Stimulated activated CD8-positive, alpha-beta memory T cell treated with anti-CD3 and anti-CD28 coated beads, Interleukin-4, amount 100 ng/mL, for 48 hours (primary cell): ENCODE measurements at regions not wholly inside any gene's neighbourhood (a gene's known extent, or its start where the extent isn't known, plus 50 kb on each side); places are given as distances from the start of the nearest gene placed in this dataset.

ENCODE experiments used
- DNase-seq: peaks from one replicate; pipeline ENCODE4 v3.0.0-alpha.2; 2020

GRCh38 chr15:100785181-100786138 is 94.2 kb upstream of the ALDH1A3 start:
- DNase-seq = peak; percentile 10

GRCh38 chr15:100786139-100786531 is 93.5 kb upstream of the ALDH1A3 start:
- DNase-seq = no peak

- peak; percentile 10 for DNase-seq
These were observed 92.6 kb upstream of the ALDH1A3 start for GRCh38 chr15:100786901-100787566.

DNA sequence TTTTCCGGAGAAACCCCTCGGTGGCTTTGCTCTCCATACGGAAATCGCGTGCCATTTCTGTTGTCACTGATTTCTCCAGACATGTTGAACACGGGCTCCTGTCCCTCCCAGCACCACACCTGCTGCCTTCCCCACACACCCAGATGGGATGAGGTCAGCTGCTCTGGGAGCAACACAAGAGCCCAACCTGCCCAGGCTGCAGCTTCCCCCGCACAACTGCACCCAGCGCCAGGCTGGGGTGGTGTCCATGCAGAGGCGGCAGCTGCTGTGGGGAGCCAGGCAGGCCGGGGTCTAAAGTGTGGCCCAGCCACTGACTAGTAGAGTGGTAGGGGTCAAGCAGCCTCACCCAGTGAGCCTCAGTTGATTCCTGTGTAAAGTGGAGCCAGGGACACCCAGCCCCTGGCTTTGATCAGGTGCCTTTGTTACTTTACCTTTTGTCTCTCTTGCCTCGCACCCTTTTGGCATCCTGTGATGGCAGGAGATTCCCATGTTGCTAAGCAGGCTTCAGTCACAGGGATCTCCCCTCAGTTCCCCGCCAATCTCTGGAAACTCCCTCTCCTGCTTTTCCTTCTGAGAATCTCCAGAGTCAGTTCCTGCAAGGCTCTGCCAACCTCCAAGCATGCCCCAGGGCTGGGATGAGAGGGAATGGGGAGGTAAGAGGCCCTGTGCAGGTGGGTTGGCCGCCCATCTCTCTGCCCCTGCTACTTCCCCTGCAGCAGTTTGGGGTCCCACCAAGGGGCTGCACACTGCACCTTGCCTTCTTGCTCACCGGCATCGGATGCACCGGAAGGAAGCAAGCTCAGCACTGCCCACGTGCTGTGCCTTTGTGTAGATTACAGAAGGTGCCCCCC is 91.8 kb upstream of the ALDH1A3 start:
- peak; percentile 18 for DNase-seq

DNA sequence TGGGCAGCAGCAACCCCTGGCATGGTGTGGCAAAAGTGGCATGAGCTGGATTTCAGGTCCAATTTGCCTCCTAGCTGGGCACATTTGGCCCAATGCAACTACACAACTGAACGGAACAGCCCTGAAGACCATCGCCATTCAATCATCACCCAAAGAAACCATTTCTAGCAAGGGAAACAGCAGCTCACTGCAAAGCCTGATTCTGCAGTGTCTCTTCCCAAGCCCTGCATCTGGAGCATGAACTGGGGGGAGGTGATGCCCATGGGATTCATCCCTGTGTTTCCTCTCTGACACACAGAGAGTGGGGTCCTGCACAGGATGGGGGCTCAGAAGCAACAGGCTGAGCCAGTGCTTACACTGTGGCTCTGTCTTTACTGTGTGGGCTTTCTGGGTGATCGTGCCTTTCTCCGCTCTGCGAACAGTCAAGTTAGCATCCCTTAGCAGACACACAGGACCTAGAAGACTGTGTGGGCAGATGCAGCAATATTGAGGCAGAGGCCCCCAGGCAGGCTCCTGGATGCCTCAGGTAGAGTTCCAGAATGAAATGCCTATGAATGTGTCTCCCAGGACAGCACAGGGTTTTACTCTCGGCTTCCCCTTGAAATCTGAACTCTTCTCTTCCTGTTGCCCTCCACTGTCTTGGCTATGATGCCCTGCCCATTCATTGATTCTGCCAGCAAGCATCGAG is 91.1 kb upstream of the ALDH1A3 start:
- DNase-seq = no peak

- no peak for DNase-seq
These were observed 88.8 kb upstream of the ALDH1A3 start for GRCh38 chr15:100790786-100791265.

- no peak for DNase-seq
These were observed 85.6 kb upstream of the ALDH1A3 start for GRCh38 chr15:100794008-100794407.

- DNase-seq = no peak
These were observed 78.3 kb upstream of the ALDH1A3 start for GRCh38 chr15:100801256-100801900.

GRCh38 chr15:100802421-100803170 is 77.0 kb upstream of the ALDH1A3 start:
- no peak for DNase-seq

DNA sequence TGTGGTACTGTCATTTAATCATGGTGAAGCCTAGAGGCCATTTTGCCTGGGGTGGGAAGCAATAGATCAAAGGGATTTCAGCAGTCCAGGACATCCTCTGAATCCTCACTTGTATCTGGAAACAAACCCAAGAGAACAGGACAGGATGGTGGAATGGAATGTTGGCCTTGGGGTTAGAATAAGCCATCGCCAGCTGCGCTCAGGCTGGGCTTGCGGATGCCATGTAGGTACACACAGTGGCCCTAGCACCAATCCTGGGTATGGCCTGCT is 76.5 kb upstream of the ALDH1A3 start:
- no peak for DNase-seq

DNA sequence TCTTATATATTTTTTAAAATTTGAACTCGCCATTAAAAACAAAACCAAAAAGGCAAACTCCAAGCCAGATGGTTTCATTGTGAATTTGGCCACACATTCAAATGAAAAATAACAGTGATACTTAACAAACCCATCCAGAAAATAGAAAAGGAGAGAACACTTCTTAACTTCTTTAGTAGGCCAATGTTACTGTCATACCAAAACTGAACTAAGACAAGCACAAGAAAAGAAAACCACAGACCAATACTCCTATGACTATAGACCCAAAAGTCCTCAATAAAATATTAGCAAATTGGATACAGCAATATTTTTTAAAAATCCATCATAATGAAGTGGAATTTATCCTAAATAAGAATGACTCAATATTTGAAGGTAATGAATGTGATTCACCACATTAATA is 73.5 kb upstream of the ALDH1A3 start:
- DNase-seq = no peak

DNA sequence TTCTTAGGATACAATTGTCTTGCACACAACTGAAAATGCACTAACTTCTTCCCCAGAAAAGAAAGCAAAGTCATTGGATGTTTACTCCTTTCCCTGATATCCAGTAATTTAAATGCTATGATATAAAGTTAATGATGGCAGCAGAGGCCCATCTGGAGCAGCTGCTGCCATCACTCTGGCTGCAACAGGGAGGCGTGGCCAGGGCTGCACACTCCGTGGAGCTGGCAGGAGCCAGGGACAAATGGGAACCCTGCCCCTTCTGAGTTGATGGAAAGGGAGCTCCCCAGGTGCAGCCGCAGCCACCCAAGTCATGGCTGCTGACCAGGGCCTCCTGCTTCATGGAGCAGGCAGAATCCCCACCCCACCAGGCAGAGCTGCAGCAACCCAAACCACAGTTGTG is 72.6 kb upstream of the ALDH1A3 start:
- DNase-seq = no peak

GRCh38 chr15:100808691-100809090 is 70.9 kb upstream of the ALDH1A3 start:
- DNase-seq = no peak

- no peak for DNase-seq
These were observed 70.5 kb upstream of the ALDH1A3 start for GRCh38 chr15:100809151-100809550.

GRCh38 chr15:100809587-100809986 is 70.0 kb upstream of the ALDH1A3 start:
- no peak for DNase-seq

- DNase-seq = no peak
These were observed 69.4 kb upstream of the ALDH1A3 start for GRCh38 chr15:100810229-100810628.

- DNase-seq = no peak
These were observed 68.8 kb upstream of the ALDH1A3 start for GRCh38 chr15:100810831-100811230.

DNA sequence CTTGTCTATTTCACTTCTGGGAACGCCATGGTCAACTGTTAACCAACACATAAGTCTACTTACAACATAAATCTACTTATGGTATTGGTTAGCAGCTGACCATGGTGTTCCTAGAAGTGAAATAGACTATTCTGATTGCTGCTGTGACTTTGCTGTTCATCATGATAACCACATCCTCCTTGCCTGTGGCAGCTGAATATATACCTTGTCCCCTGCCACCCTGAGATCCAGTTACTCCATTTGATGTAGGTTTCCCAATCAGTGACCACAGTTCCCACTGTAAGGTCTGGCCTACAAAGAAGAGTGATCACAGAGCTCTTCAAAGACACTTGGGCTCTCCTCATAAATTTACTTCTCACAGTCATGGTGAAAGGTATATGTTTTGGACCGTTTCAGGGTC is 66.8 kb upstream of the ALDH1A3 start:
- DNase-seq = no peak

DNA sequence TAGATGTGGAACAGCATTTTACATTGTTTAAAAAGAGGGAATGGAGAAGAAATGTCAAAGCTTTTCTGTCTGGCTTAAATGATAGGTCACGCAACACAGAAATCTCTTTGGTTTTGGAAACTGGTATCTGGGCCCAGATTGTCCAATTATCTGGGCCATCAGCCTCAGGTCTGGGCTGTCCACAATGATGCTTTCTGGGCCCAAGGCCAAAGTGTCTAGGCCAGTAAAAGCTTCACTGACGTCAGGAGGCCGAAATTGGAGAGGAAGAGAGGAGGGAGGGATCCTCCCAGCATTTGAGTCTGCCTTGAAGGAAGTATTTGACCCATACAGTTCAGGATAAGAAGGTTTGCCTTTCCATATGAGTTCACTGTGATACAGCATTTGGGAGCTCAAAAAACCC is 60.7 kb upstream of the ALDH1A3 start:
- DNase-seq = no peak

- no peak for DNase-seq
These were observed 59.1 kb upstream of the ALDH1A3 start for GRCh38 chr15:100820528-100820927.

DNA sequence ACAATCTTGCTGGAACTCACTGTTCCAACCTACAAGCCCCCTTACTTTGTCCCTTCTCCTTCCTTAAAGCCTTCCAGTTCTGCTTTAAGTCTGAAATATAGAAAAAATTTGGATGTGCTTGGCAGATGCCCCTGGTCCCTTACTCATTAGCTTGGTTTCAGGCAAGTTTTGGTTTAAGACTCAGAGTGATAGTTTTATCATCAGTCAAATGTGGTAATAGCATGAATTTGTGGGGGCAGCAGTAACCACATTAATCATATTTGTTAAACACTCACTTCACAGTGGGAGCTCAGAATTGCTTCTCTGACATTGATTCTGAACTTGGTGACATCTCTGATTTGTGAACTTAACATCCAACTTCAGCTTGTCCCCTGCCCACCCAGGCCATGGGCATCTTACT is 58.3 kb upstream of the ALDH1A3 start:
- DNase-seq = no peak

GRCh38 chr15:100824211-100824610 is 55.4 kb upstream of the ALDH1A3 start:
- DNase-seq = no peak
